HepG2 (cell line): ENCODE measurements at regions not wholly inside any gene's neighbourhood (a gene's known extent, or its start where the extent isn't known, plus 50 kb on each side); places are given as distances from the start of the nearest gene placed in this dataset.

Experiments used
- CAMTA2 ChIP-seq: sonication (generic); formaldehyde crosslinking; IDR thresholded peaks from 2 replicates; pipeline ENCODE4 v1.4.0; 2020; ENCODE audit warnings: mild to moderate bottlenecking, missing genetic modification reagents, borderline replicate concordance
- FOXA1 ChIP-seq, 2 experiments: fragments of 450-650 bp in 1 of 2; sonication (generic) in 1 of 2; formaldehyde crosslinking in 1 of 2; IDR thresholded peaks; 2 replicates each; pipeline versions ENCODE4 v1.4.0 to v1.6.1; 2016 to 2020; ENCODE audit warnings: missing genetic modification reagents in 1 of 2
- LBX2 ChIP-seq: sonication (generic); formaldehyde crosslinking; IDR thresholded peaks from 2 replicates; pipeline ENCODE4 v1.5.0; 2020; ENCODE audit warnings: missing genetic modification reagents, mild to moderate bottlenecking, borderline replicate concordance
- MAX ChIP-seq: IDR thresholded peaks from 2 replicates; pipeline ENCODE4 v1.6.1; 2012; ENCODE audit warnings: inconsistent platforms
- PRDM15 ChIP-seq: sonication (generic); formaldehyde crosslinking; IDR thresholded peaks from 2 replicates; pipeline ENCODE4 v1.4.0; 2020; ENCODE audit warnings: missing genetic modification reagents
- PTBP1 ChIP-seq: fragments of 200-400 bp; formaldehyde crosslinking; IDR thresholded peaks from 2 replicates; pipeline ENCODE4 v1.6.1; 2018; ENCODE audit warnings: low read length, low read depth; ENCODE audit not compliant: poor library complexity, severe bottlenecking
- SP5 ChIP-seq: IDR thresholded peaks from 2 replicates; pipeline ENCODE4 v1.6.1; 2016; ENCODE audit warnings: low read depth, borderline replicate concordance
- ZHX2 ChIP-seq, 2 experiments: sonication (generic) in 1 of 2; formaldehyde crosslinking in 1 of 2; IDR thresholded peaks; 2 replicates each; pipeline versions ENCODE4 v1.6.1 to v1.9.0; 2014 to 2022; ENCODE audit warnings: antibody characterized with exemption in 1 of 2, borderline replicate concordance in 1 of 2, inconsistent platforms in 1 of 2, low read depth in 1 of 2, missing genetic modification reagents in 1 of 2
- ZKSCAN5 ChIP-seq: sonication (generic); formaldehyde crosslinking; IDR thresholded peaks from 2 replicates; pipeline ENCODE4 v1.5.1; 2020; ENCODE audit warnings: mild to moderate bottlenecking, missing genetic modification reagents
- ZMYM2 ChIP-seq: sonication (generic); formaldehyde crosslinking; IDR thresholded peaks from 2 replicates; pipeline ENCODE4 v1.8.0; 2022; ENCODE audit warnings: mild to moderate bottlenecking, missing genetic modification reagents
- ZNF225 ChIP-seq: sonication (generic); formaldehyde crosslinking; IDR thresholded peaks from 2 replicates; pipeline ENCODE4 v1.4.0; 2020; ENCODE audit warnings: mild to moderate bottlenecking, missing genetic modification reagents
- ZNF576 ChIP-seq: sonication (generic); formaldehyde crosslinking; IDR thresholded peaks from 2 replicates; pipeline ENCODE4 v1.4.0; 2020; ENCODE audit warnings: mild to moderate bottlenecking, missing genetic modification reagents
- ZNF780A ChIP-seq: sonication (generic); formaldehyde crosslinking; IDR thresholded peaks from 2 replicates; pipeline ENCODE4 v1.8.0; 2022; ENCODE audit warnings: mild to moderate bottlenecking, missing genetic modification reagents, moderate library complexity
- ZNF839 ChIP-seq: sonication (generic); formaldehyde crosslinking; IDR thresholded peaks from 2 replicates; pipeline ENCODE4 v1.4.0; 2020; ENCODE audit warnings: missing genetic modification reagents, mild to moderate bottlenecking, borderline replicate concordance

- no peak for TF ChIP-seq ZHX2 (IDR thresholded peaks at IDR 0.05; ENCODE audit: low read depth)
- TF ChIP-seq ZHX2 (CRISPR knock-in tag; IDR thresholded peaks at IDR 0.05; ENCODE audit: borderline replicate concordance): no peak
- no peak for TF ChIP-seq CAMTA2 (CRISPR knock-in tag)
- TF ChIP-seq ZMYM2: no peak
- no peak for TF ChIP-seq SP5 (CRISPR knock-in tag)
- TF ChIP-seq FOXA1 (IDR thresholded peaks at IDR 0.05): no peak
- no peak for TF ChIP-seq FOXA1 (CRISPR knock-in tag; IDR thresholded peaks at IDR 0.05)
- no peak for TF ChIP-seq ZKSCAN5 (CRISPR knock-in tag)
- TF ChIP-seq ZNF576: no peak
- no peak for TF ChIP-seq ZNF225 (CRISPR knock-in tag)
- no peak for TF ChIP-seq PRDM15 (CRISPR knock-in tag)
- no peak for TF ChIP-seq PTBP1
- no peak for TF ChIP-seq MAX
- TF ChIP-seq LBX2: no peak
- TF ChIP-seq ZNF780A (CRISPR knock-in tag): no peak
- no peak for TF ChIP-seq ZNF839
These were observed 272.2 kb upstream of the RARB start (continued) for GRCh38 chr3:25155652-25156471.
